Fibroblast of the aortic adventitia (primary cell): ENCODE measurements at regions not wholly inside any gene's neighbourhood (a gene's known extent, or its start where the extent isn't known, plus 50 kb on each side); places are given as distances from the start of the nearest gene placed in this dataset.

Source experiments
- DNase-seq: peaks from one replicate; pipeline ENCODE4 v3.0.0-alpha.2; 2010; ENCODE audit warnings: low read depth
- H3K4me3 ChIP-seq: 2 replicates; pipeline ENCODE4 v1.5.1; 2011; ENCODE audit warnings: low read depth, mild to moderate bottlenecking, control low read depth, low read length, moderate library complexity
- TF ChIP-seq, protein P1 (sequence below): IDR thresholded peaks from 2 replicates; pipeline ENCODE4 v1.5.1; 2011; ENCODE audit warnings: mild to moderate bottlenecking, low read length, control low read depth, inconsistent platforms; ENCODE audit not compliant: insufficient read depth

DNA sequence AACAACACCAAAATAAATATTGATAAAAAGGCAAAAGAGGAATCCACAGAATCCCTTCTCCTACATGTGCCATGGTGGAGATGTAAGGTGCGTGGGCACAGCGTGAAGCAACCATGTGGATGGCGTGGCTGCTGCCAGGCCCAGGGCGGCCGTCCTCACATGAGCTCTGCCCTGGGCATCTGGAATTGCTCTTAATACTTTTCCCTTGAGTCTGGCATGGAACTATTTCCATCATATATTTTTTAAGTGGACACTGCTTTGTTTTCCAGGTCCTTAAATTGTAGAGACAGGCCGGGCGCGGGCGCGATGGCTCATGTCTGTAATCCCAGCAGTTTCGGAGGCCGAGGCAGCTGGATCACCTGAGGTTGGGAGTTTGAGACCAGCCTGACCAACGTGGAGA is 349.3 kb downstream of the IRX1 start:
- TF ChIP-seq, protein P1, sequence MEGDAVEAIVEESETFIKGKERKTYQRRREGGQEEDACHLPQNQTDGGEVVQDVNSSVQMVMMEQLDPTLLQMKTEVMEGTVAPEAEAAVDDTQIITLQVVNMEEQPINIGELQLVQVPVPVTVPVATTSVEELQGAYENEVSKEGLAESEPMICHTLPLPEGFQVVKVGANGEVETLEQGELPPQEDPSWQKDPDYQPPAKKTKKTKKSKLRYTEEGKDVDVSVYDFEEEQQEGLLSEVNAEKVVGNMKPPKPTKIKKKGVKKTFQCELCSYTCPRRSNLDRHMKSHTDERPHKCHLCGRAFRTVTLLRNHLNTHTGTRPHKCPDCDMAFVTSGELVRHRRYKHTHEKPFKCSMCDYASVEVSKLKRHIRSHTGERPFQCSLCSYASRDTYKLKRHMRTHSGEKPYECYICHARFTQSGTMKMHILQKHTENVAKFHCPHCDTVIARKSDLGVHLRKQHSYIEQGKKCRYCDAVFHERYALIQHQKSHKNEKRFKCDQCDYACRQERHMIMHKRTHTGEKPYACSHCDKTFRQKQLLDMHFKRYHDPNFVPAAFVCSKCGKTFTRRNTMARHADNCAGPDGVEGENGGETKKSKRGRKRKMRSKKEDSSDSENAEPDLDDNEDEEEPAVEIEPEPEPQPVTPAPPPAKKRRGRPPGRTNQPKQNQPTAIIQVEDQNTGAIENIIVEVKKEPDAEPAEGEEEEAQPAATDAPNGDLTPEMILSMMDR: no peak
- DNase-seq: no peak
- H3K4me3 ChIP-seq: no peak overlapping the region

DNA sequence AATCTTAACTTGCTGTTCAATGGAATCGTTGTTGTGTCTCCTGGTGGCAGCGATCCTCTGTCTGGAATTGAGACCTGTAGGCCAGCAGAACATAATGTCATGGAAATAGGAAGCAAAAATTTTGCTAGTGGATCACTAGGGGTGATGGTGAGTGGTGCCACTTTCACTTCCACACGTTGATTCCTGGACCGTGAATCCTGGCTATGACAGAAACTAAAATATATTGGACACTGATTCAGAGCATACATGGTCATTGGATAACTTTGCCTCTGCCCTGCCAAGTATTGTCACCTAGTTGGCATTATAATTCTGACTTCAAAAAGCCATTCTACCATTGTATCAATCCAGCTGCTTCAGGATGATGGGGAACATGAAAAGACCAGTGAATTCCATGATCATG is 353.2 kb downstream of the IRX1 start:
- no peak overlapping the region for H3K4me3 ChIP-seq
- DNase-seq: no peak
- TF ChIP-seq, protein P1: no peak

DNA sequence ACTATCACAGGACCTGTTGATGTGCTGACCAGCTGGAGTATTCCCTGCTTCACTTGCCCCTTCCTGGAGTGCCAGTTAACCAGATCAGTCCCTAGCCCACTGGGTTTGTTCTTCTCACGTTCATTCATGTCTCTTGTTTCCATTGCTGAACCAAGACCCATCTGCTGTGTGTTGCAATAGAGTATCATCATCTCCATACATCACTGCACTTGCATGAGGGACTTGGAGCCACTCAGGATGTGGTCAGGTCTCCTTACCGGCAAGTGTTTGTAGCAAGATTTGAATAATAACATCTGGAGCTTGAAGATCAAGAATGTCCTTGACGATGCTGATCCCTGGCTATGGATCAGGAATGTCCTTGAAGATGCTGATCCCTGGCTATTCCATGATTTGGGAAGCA is 358.6 kb downstream of the IRX1 start:
- DNase-seq: no peak
- TF ChIP-seq, protein P1: no peak
- no peak overlapping the region for H3K4me3 ChIP-seq

DNA sequence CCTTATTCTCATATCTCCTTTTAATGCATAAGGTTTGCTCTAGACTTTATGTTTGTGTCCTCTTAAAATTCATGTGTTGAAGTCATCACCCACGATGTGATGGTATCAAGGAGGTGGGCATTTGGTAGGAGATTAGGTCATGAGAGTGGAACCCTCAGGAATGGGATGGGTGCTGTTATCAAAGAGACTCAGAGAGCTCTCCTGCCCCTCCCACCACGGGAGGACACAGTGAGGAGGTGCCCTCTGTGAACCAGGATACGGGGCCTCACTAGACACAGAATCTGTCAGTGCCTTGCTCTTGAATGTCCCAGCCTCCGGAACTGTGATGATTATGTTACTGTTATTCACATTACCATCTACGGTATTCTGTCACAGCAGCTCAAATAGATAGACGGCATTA is 359.0 kb downstream of the IRX1 start:
- no peak for DNase-seq
- TF ChIP-seq, protein P1: no peak
- H3K4me3 ChIP-seq: no peak overlapping the region

DNA sequence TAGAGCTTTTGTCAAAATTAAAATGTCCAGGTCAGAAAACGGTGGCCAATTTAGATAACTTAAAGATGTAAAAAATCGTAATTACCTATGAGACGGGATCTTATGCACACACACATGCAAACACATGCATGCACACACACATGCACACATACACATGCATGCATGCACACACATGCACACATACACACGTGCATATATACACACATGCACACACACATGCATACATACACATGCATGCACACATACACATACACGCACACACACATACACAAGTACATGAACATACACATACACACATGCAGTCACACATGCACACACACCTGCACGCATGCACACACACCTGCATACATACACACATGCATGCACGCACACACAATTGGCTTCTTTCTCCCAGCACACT is 362.0 kb downstream of the IRX1 start:
- H3K4me3 ChIP-seq: no peak overlapping the region
- TF ChIP-seq, protein P1: no peak
- no peak for DNase-seq

DNA sequence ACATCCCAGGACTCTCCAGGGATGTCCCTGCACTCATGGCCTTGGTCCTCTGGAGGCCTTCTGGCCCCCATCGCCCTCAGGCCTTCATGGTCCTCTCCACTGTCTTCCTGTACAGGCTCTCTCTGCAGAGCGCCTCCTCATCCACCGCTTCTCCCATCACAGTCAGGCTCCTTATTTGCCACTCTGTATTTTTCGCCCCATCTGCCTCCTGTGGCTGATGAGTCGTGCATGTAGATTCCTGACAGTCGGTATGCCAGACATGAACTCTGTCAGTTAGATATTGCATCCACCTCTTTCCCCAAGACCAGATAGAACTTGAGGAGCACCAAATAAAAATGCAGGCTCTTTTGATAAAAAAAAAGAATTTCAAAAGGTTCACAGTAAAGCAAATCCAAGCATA is 362.8 kb downstream of the IRX1 start:
- TF ChIP-seq, protein P1: no peak
- no peak for DNase-seq
- no peak overlapping the region for H3K4me3 ChIP-seq

DNA sequence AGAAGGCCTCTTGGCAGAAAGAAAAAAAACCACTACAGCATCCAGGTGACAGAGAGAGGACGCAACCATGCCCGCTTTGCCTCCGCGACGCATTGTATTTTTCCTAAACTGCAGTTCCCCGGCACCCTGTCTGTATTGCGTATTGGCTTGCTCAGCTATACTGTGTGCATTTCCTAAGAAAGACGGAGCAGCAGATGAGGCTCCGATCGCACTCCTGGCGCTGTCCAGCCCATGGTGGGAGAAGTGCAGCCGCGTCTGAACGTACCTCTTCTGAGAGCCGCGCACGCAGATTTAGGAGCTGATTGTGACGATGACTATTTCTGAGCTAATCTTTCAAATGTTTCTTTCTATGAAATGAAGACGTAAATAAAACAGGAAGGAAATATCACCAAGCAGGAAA is 366.5 kb downstream of the IRX1 start:
- H3K4me3 ChIP-seq: no peak overlapping the region
- DNase-seq: no peak
- TF ChIP-seq, protein P1: no peak
